ENCODE measurements at regions not wholly inside any gene's neighbourhood (a gene's known extent, or its start where the extent isn't known, plus 50 kb on each side); places are given as distances from the start of the nearest gene placed in this dataset.

DNA sequence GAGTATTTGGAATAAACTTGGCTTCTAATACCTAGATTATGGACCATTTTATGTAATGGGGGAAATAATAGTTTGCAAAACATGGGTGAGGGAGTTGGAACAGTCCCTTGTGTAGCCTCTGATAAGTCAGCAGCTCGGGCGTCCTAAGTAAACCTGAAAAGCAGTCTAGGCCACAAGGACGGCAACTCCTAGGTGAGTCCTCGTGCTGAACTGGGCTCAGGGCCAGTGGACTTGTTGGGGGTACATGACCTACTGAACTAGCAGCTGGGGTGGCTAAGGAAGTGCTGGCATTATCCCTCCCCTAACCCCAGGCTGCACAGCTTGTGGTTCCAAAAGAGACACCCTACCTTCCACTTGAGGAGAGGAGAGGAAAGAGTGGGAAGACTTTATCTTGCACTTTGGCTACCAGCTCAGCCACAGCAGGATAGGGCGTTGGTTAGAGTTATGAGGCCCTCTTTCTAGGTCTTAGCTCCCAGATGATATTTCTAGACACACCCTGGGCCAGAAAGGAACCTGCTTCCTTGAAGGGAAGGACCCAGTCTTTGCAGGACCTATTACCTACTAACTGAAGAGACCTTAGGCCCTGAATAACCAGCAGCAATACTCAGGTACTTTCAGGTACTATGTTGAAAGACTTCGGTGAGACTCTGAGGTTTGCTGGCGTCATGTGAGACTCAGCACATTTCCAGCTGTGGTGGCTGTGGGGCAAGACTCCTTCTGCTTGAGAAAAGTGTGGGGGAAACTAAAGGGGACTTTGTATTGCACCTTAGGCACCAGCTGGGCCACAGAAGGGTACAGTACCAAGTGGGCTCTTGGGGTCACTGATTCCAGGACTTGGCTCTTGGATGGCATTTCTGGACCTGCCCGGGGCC lies 71.0 kb downstream of the AQP4 start:
- no peak for DNase-seq (ENCODE audit: low spot score)

DNA sequence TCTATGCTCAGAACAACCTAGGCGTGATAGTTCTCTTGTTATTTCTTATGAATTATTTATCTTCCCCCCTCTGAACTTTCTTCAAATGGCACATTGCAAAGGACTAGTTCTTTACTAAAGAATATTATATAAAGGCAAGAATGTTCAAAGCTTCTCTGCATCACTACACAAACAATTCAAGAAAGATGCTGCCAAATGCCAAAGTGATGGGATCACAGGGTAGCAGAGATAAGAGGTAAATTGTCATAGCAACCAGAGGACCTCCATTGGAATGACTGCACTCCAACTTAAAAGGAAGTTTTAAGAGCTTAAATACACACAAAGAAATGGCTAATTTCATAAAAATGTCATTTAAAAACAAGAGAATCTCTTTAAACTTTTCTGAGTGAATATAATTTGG lies 72.8 kb downstream of the AQP4 start:
- no peak for DNase-seq (ENCODE audit: low spot score)

DNA sequence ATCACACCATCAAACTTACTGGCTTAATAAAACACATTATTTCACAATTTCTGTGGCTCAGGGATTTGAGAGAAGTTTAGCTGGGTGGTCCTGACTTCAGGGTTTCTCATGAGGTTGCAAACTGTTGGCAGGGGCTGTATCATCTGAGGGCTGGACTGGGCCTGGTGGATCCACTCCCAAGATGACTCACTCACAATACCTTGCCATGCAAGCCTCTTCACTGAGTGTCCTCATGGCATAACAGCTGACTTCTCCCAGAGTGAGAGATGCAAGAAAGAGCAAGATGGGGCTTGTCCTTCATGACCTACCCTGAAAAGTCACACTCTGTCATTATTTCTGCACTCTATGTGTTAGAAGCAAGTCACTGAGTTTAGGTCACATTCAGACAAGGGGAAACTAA lies 73.8 kb downstream of the AQP4 start:
- no peak for DNase-seq (ENCODE audit: low spot score)

DNA sequence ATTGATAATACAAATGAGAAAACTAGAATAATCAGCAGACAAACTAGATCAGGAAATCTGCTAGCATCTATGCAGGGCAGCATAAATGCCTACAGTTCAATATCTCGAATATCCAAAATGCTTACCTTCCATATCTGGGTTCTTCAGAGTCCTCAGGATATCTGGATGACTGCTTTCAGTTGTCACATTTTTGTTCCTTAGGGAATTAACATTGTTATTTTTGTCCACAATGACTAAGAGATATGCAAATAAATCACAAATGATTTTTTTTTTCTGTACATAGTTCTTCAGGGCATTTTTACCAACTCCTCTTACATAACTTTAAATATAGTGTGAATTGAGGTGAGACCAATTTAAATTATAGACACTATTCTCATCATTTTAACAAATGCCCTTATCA lies 80.9 kb downstream of the AQP4 start:
- DNase-seq (ENCODE audit: low spot score), result no peak

DNA sequence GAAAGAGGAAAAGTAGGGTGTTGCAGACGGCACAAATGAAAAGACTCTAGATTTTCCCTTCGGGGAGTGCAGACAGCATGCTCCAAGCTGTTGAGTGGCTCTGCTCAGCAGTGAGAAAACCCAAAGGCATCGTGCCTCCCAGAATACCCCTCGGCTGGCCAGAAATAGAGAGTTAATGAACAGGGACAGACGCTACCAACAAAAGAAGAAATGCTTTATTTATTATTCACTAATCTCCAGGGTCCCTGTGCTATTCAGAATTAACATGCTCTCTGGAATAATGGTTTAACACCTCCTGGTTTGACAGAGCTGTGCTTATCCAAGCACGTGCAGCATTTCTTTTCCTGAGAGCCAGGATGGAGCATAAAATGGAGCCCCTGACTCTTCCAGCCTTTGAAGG lies 82.3 kb downstream of the AQP4 start:
- no peak for DNase-seq (ENCODE audit: low spot score)

DNA sequence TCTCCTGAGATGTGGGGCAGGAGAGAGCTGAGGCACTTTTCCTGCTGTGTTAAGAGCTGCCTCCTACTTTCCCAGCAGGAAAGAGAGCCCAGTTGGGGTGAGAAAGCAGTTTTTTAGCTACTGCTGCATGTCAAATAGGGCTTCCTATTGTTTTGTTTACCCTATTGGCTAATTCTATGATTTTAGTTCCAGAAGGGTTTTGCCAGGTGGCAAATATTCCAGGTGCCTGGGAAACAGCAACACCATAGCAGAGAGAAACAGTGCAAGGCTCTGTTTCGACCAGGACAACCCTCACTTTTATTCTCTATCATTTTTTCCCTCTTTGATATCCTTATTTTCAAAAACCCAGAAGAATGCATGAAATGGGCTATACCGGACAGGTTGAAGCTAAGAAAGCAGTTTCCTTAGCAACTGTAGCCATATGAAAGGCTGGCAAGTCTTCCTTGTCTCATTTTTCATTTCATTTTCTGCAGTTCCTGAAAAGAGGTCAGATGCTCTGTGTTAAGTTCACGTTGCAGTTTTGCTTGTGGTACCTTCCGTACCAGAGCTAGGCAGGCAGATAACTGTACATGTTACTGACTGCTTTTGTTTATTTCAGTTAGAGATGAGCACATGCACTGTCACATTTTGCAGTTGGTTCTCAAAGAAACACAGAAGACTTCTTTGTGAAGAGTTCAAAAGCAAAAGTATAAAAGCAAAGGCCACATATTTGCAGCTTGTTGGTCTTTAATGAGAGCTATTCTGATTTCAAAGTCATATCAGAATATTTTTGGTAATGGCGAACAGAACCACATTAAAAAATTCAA lies 84.8 kb downstream of the AQP4 start:
- DNase-seq (ENCODE audit: low spot score), result no peak

DNA sequence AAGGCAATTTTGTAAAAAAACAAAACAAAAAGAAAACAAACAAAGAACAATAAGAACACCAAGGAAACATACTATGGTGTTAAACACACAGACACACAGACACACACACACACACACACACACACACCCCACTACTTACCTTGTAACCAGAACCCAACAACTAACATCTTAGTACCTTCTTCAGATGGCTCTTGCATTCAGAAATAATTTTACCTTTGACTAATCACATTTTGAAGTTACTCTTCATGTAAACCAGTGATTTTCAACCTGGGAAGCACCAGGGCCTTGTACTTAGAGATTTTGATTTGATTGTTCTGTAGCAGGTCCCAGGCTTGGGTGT lies 87.5 kb downstream of the AQP4 start:
- no peak for DNase-seq (ENCODE audit: low spot score)

DNA sequence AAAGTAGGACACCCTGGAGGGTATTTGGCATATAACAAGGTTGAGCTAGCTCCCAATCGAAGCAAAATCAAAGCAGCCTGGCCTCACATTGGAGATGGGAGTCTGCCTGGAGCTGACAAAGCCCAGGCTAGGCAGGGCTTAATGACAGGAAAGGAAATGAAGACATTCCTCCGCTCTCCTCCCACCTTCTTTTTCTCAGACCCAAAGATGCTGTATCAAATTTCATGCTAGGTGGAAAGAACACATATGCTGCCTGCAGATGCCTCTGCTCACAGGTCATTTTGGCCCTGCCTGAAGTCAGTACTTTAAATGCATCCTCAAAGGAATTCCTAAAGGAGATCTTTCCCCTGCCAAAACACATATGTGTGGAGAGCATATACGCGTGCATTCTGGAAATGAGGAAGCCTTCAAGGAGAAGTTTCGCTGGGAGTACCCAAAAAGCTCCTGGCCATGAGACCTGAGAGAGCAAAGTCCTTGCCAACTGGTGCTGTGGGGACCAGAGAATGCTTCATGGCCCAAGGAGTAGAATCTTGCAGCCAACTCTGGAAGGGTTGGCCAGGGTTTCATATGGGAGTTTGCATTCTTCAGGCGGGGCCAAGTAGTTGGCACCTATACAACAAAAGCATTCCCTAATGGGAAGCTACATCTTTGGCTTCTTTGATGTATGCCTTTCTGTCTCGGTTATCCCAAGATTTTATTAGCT lies 88.0 kb downstream of the AQP4 start:
- DNase-seq (ENCODE audit: low spot score), result no peak

DNA sequence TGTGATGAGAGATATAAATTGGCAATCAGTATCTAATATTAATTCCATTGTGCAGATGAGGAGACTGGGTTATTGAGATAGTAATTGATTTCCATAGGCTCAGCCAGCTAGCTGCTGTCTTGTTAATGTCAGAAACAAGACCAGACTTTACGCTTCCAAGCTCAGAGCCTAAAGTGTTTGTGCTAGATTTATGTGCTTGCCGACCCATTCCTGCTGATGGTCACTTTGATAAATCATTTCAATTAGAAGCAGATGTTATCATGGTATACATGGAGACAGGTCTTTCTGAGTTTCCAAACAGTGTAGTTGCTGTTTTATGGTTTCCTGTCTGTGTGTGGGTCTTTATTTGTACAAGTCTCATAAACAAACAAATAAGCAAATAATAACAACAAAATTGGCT lies 92.8 kb downstream of the AQP4 start:
- DNase-seq (ENCODE audit: low spot score), result no peak

DNA sequence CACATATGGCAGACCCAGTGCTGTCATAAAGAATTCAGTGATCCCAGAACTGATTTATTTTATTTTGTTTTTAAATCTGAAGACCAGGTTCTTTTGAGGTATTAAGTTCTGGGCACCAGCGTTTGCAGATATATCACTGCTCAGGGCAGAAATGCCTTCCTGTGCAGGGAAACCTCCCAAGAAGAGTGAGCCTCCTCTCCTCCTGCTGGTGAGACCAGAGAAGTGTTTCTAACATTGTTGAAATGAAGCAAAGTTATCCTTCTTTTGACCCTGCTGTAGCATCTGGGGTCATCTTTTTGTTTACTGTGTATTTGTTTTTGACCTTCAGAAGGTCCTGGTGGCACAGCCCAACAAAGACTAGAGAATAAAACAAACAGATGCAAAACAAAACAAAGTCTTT lies 94.0 kb downstream of the AQP4 start:
- no peak for DNase-seq (ENCODE audit: low spot score)

DNA sequence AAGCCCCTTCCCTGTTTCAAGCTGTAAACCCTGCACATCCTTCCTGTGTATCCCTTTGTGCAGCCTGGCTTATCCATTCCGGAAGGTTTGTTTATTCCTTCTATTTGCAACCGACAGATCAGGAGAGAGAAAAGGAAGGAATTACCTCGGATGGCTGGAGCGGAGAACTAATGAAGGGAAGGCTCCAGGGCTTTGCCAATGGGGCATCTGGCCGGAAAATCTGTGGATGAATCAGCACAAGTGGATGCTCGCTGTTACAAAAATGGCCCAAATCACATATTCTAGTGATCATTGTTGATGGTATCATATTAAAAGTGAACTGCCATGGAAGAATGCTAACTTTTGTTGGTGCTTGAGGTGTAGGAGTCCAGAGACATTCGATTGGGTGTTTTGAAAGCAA lies 97.1 kb downstream of the AQP4 start:
- DNase-seq (ENCODE audit: low spot score), result no peak

DNA sequence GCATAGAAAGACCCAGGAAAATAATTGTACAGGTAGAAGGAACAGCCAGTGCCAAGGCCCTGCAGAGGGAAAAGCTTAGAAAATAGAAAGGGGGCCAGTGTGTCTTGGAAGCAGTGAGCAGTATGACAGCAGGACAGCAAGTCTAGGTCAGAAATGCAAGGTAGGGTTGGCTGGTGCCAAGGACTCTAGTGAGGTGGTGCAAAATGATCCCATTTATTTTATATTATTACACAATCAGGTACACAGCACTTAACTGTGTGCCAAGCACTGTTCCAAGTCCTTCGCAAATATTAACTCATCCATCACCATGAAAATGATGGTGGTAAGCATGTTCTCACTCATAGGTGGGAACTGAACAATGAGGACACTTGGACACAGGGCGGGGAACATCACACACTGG lies 100.0 kb downstream of the AQP4 start:
- DNase-seq (ENCODE audit: low spot score), result no peak

DNA sequence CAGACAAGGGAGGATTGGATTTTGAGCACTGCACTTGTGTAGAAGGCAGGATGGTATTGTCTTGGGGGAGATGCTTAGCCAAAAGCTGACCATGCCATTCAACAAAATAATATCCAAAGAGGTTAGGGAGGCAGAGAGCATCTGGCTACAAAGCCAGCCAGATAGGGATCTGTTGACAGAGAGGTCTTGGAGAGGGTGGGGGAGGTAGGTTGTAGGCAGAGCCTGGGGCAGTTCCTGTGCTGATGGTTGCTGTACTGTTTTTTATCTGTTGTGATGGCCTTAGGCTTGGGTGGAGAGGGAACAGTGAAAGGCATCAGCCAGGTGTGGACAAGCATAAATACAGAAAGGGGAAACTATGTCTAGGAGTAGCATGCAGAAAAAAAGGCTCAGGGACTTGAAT lies 100.9 kb downstream of the AQP4 start:
- no peak for DNase-seq (ENCODE audit: low spot score)

DNA sequence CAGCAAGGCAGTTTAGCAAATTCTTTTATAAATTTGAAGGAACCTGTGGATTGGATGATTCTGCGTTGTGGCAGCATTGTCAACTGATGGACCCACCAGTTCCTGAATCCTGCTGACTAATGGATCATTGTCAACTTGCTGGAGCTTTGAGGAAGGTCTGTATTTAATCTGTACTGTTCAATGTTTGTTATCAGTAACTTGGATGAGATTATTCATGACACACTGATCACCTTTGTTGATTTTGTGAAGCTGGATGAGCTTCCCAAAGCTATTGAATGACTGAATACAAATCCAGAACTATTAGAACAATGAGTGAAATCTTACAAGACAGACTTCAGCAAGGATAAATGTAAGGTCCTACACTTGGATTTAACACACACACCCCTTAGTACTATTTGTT lies 101.3 kb downstream of the AQP4 start:
- no peak for DNase-seq (ENCODE audit: low spot score)

DNA sequence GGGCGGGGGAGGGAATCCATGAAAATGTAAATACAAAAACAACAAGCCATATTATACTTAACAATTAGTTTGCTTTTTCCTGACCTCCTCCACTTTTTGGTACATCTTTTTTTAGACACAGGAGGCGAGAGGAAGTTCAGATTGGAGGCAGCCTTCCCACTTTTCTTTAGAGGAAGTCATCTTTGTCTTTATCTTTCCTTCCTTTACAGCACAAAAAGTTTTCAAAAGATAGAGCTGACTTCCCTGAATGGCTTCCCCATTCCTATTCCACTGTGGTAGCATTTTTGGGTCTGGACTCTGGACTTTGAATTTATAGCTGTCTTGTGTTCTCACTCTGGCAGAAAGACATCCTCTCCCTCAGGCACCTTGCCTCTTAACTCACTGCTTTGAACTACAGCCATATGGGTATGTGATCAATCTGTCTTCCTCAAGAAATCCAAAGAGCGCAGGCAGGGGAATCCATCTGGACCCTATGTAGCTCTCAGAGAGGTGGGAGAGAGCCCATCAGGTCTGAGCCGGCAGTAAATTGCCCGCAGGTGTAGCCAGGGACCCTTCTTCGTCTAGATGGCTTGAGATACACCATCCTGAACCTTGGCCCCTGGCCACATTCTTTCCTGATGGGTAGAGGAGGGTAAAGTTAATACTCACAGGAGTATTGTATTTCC lies 101.9 kb downstream of the AQP4 start:
- no peak for DNase-seq (ENCODE audit: low spot score)

DNA sequence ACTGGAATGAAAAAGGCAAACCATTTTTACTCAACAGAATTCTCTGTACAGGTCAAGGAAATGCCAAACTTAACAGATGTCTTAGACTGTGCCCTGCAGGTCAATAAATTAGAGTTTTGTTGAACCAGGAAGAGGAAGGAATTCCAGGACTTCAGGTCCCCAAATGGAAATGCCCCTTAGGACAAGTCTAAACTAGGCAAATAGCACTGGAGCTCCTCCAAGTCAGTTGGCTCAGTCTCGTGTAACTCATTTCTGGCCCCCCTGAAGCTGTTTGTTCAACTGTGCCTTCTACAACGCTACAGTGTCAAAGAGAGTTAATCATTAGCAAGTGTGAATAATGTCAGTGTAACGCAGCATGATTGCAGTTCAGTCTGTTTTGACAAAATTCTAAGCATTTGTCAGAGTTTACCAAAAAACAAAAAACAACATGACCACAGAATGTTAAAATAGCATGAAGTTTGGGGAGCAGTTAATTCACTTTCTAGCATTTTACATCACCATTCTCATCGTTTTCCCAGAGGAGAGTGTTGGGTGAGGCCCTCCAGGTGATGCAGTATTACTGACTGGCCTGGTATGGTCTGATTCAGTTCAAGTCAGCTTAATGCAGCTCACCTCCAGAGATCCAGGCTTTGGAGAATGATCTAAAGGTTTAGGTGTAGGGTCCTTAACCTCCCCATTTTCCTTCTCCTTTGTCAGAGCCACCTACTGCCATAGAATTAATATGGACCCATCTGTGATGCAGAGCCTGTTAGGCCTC lies 108.1 kb downstream of the AQP4 start:
- no peak for DNase-seq (ENCODE audit: low spot score)

DNA sequence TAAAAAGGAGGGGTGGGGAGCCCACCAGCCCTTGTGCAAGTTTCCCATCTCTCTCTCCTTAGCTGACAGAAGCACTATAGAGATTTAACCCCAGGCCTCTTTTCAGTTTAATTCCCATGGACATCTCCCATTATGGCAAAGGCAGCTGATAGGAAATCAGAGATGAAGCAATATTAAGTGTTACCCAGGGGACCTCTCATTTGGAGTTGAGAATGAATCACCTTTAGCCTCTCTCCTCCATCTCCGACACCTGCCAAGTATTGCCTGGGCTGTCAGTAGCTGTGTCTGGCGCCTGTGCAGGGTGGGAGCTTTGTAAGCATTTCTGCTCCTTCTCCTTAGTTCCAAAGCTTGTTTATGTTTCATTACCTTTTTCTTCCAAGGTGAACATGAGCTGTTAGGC lies 109.0 kb downstream of the AQP4 start:
- no peak for DNase-seq (ENCODE audit: low spot score)

DNA sequence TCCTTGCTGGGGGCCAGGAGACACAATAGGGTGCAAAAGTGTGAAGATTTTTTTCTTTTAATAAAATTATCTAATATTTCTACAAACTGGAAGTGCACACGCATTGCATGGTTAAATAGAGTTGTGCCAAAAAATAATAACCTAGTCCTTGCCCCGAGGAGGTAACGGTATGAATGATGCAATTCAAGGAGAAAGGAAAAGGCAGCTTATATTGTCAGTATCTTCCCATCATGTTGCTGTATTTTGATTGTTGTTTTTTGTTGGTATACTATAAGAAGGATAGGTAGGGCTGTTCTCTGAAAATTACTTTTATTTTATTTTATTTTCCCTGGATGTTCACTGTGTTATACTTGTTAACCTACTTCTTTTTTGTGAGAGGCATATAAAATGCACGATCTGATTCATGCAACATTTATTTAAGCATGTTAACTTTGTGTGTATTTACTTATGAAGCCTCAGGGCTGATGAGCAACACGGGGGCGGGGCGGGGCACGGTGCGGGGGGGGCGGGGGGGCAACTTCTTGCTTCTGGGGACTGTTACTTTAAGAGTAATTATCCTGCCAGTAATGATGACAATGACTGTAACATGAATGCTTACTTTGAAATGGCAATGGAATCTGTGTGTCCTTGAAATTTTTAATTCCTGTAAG lies 118.6 kb downstream of the AQP4 start:
- no peak for DNase-seq (ENCODE audit: low spot score)

DNA sequence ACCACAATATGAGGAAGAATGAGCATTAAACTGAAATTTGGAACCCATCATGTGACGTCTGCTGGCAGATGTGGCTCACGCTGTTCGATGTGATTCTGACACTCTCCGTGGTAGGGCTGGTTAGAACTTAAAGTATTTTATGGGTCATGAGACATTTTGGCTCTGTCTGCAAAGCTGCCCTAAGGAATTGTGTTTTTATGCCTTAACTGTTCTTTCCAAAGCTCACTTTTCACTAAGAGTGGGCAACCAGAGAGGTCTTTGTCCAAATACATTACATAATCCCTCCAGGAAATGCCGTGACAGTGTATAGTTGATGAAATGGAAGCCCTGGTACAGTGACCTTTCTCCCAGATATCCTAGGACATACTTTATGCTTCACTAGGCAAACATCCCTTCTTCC lies 119.1 kb downstream of the AQP4 start:
- DNase-seq (ENCODE audit: low spot score), result no peak

DNA sequence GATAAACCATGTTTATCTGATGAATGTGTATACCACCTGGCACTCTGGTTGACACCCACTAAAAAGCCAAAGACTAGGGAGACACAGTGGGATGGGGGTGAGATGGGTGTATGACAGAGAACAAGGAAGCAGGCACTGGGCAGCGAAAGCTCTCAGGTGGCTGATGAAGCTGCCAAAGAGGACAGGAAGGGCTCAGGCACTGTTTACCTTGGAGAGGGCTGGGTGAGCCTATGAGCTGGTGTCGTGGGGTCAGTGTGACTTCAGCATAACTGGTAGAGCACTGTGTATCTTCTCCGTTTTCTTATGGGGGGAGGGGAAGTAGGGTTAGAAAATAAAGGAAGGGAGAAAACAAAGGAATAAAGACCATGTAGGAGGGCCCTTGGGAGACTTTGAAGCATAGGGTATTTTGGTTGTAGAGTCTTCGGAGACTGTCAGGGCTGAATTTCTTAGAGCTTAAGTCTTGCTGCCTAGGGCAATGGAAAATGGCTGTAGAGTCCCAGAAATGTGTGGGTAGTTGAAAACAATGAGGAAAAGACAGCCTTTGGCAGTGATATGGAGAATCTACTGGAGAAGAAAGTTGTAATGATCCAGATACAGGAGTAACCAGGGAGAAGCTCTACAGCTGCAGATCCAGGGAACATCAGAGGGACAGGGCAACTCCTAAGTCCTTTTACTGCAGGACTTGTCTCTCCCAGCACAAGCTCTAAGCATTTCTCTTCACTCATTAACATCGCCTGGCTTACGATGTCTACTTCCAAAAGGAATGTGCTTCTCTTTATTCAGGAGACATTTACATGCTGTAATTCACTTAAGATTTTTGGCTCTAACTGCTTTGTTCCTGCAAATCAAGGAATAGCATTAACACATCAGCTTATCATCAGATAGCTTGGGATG lies 120.0 kb downstream of the AQP4 start:
- DNase-seq (ENCODE audit: low spot score), result no peak

Measured in AG08396 (cell line).